ENCODE measurements at regions not wholly inside any gene's neighbourhood (a gene's known extent, or its start where the extent isn't known, plus 50 kb on each side); places are given as distances from the start of the nearest gene placed in this dataset.

GRCh38 chr11:11177156-11177808 is 175.8 kb downstream of the CSNK2A3 start:
- DNase-seq (ENCODE audit: low spot score), result no peak

GRCh38 chr11:11173316-11174025 is 179.6 kb downstream of the CSNK2A3 start:
- no peak for DNase-seq (ENCODE audit: low spot score)

- no peak for DNase-seq (ENCODE audit: low spot score)
Observed at GRCh38 chr11:11171854-11172253, 181.2 kb downstream of the CSNK2A3 start.

- DNase-seq (ENCODE audit: low spot score), result no peak
Observed at GRCh38 chr11:11171285-11171684, 181.8 kb downstream of the CSNK2A3 start.

GRCh38 chr11:11170352-11171084 is 182.5 kb downstream of the CSNK2A3 start:
- DNase-seq (ENCODE audit: low spot score), result no peak

GRCh38 chr11:11169715-11170351 is 183.2 kb downstream of the CSNK2A3 start:
- no peak for DNase-seq (ENCODE audit: low spot score)

GRCh38 chr11:11167806-11168205 is 185.2 kb downstream of the CSNK2A3 start:
- DNase-seq (ENCODE audit: low spot score), result no peak

GRCh38 chr11:11164334-11164690 is 188.7 kb downstream of the CSNK2A3 start:
- DNase-seq (ENCODE audit: low spot score), result no peak

GRCh38 chr11:11163669-11164333 is 189.2 kb downstream of the CSNK2A3 start:
- DNase-seq (ENCODE audit: low spot score), result no peak

- peak; percentile 14 for DNase-seq (ENCODE audit: low spot score)
Observed at GRCh38 chr11:11163236-11163635, 189.8 kb downstream of the CSNK2A3 start.

- peak; percentile 17 for DNase-seq (ENCODE audit: low spot score)
Observed at GRCh38 chr11:11157185-11157584, 195.9 kb downstream of the CSNK2A3 start.

- peak; percentile 30 for DNase-seq (ENCODE audit: low spot score)
Observed at GRCh38 chr11:11155962-11156815, 196.9 kb downstream of the CSNK2A3 start.

GRCh38 chr11:11152877-11153276 is 200.2 kb downstream of the CSNK2A3 start:
- no peak for DNase-seq (ENCODE audit: low spot score)

GRCh38 chr11:11149671-11150459 is 203.2 kb downstream of the CSNK2A3 start:
- DNase-seq (ENCODE audit: low spot score), result no peak

- no peak for DNase-seq (ENCODE audit: low spot score)
Observed at GRCh38 chr11:11148596-11148995, 204.5 kb downstream of the CSNK2A3 start.

- DNase-seq (ENCODE audit: low spot score), result no peak
Observed at GRCh38 chr11:11148104-11148509, 204.9 kb downstream of the CSNK2A3 start.

GRCh38 chr11:11146830-11147229 is 206.2 kb downstream of the CSNK2A3 start:
- no peak for DNase-seq (ENCODE audit: low spot score)

- no peak for DNase-seq (ENCODE audit: low spot score)
Observed at GRCh38 chr11:11143849-11144248, 209.2 kb downstream of the CSNK2A3 start.

GRCh38 chr11:11142430-11142829 is 210.6 kb downstream of the CSNK2A3 start:
- DNase-seq (ENCODE audit: low spot score), result no peak

GRCh38 chr11:11141065-11141464 is 212.0 kb downstream of the CSNK2A3 start:
- no peak for DNase-seq (ENCODE audit: low spot score)

Data from HuH-7.5 (cell line).